Sigmoid colon (tissue), 6 donors: ENCODE measurements at regions not wholly inside any gene's neighbourhood (a gene's known extent, or its start where the extent isn't known, plus 50 kb on each side); places are given as distances from the start of the nearest gene placed in this dataset.

Experiments
- DNase-seq: peaks from one replicate; pipeline ENCODE4 v3.0.0-alpha.2; 2019
- H3K27ac ChIP-seq, 4 donors: fragments of 200-600 bp; sonication (generic); one replicate each; pipeline ENCODE4 v1.5.1; 2016 to 2019; ENCODE audit warnings: mild to moderate bottlenecking in 1 of 4
- H3K27me3 ChIP-seq, 3 donors: fragments of 200-600 bp; sonication (generic); one replicate each; pipeline ENCODE4 v1.5.1; 2019; ENCODE audit warnings: mild to moderate bottlenecking in 1 of 3
- H3K36me3 ChIP-seq, 4 donors: fragments of 200-600 bp; sonication (generic); one replicate each; pipeline ENCODE4 v1.5.1; 2016 to 2019
- H3K4me1 ChIP-seq, 4 donors: fragments of 200-600 bp; sonication (generic); one replicate each; pipeline ENCODE4 v1.5.1; 2017 to 2019
- H3K4me3 ChIP-seq, 4 donors: fragments of 200-600 bp; sonication (generic); one replicate each; pipeline ENCODE4 v1.5.1; 2017 to 2019; ENCODE audit warnings: mild to moderate bottlenecking in 2 of 4, moderate library complexity in 1 of 4
- H3K9me3 ChIP-seq, 4 donors: fragments of 200-600 bp in 3 of 4; sonication (generic) in 3 of 4; one replicate each; pipeline versions ENCODE4 v1.5.1 to v1.6.1; 2013 to 2019
- EP300 ChIP-seq, 4 donors: sonication (generic); formaldehyde crosslinking; IDR thresholded peaks; one replicate each; pipeline ENCODE4 v1.6.1; 2017; ENCODE audit warnings: antibody characterized with exemption in 4 of 4
- POLR2A ChIP-seq, 2 donors: fragments of 450-650 bp; IDR thresholded peaks; one replicate each; pipeline ENCODE4 v1.6.1; 2016; ENCODE audit warnings: antibody characterized with exemption in 2 of 2, mild to moderate bottlenecking in 2 of 2, moderate library complexity in 2 of 2
- POLR2AphosphoS5 ChIP-seq, 4 donors: sonication (generic); formaldehyde crosslinking; IDR thresholded peaks; one replicate each; pipeline ENCODE4 v1.6.1; 2017; ENCODE audit warnings: antibody characterized with exemption in 4 of 4
- WGBS, 2 donors: extraction: QIAGEN DNeasy Blood & Tissue Kit; methylation state at CpG; one replicate each; pipeline ENCODE4 v1.1.7; 2013; 5-methylcytosine and 5-hydroxymethylcytosine counted together
- intact Hi-C: fragments of 100-400 bp; cut with DNase I; formaldehyde crosslinking; loops from one replicate; pipeline ENCODE4 v1.15.1; 2023
- TF ChIP-seq, protein P1 (sequence below), 4 experiments: fragments of 450-650 bp in 3 of 4; fragments of 200-600 bp in 1 of 4; IDR thresholded peaks; one replicate each; pipeline ENCODE4 v1.5.1; 2016 to 2019; ENCODE audit warnings: antibody characterized with exemption in 4 of 4, mild to moderate bottlenecking in 3 of 4, moderate library complexity in 2 of 4
- donor health status: healthy with polysubstance abuse.
- donor health status: healthy.

DNA sequence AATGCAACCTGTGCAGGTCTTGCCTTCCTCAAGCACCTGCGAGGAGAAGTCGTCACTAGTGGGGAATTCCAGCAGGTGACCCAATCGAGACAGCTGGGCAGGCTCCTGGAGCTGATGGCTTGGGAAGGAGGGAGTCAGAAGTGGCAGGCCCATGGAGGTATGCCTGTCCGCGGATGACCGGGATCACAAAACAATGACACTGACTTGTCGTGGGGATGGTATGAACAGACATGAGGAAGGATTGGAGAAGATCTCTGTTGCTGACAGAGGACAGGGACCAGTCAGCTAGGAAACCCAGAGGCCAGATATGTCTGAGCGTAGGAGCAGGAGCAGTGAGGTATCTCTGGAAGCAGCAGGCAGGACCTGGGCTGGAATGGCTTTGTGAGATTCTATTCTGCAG lies 233.3 kb downstream of the SOX9 start:
- Histone ChIP-seq H3K27me3 (no peaks in the 10 kb centered on the region), H3K4me1 (no peaks in the 10 kb centered on the region), H3K36me3 (no peaks in the 10 kb centered on the region), H3K27ac (no peak overlapping the region), H3K4me3 (no peak overlapping the region), H3K9me3 (peaks cover 0 to 4% (median 0%) of the 10 kb centered on the region in 4 donors)
- DNase-seq: no peak
- TF ChIP-seq, protein P1, sequence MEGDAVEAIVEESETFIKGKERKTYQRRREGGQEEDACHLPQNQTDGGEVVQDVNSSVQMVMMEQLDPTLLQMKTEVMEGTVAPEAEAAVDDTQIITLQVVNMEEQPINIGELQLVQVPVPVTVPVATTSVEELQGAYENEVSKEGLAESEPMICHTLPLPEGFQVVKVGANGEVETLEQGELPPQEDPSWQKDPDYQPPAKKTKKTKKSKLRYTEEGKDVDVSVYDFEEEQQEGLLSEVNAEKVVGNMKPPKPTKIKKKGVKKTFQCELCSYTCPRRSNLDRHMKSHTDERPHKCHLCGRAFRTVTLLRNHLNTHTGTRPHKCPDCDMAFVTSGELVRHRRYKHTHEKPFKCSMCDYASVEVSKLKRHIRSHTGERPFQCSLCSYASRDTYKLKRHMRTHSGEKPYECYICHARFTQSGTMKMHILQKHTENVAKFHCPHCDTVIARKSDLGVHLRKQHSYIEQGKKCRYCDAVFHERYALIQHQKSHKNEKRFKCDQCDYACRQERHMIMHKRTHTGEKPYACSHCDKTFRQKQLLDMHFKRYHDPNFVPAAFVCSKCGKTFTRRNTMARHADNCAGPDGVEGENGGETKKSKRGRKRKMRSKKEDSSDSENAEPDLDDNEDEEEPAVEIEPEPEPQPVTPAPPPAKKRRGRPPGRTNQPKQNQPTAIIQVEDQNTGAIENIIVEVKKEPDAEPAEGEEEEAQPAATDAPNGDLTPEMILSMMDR (IDR thresholded peaks at IDR 0.05): no peak
- TF ChIP-seq EP300 (IDR thresholded peaks at IDR 0.05) (no peak), POLR2A (IDR thresholded peaks at IDR 0.05) (no peak), POLR2AphosphoS5 (IDR thresholded peaks at IDR 0.05) (no peak)
- intact Hi-C loops: no loop called here
- WGBS, 2 donors: 93 to 94% methylated on average over 8 of the region's 8 CpGs

- no peaks in the 10 kb centered on the region for H3K27me3 ChIP-seq
- TF ChIP-seq POLR2A (IDR thresholded peaks at IDR 0.05) (no peak), EP300 (IDR thresholded peaks at IDR 0.05) (no peak), POLR2AphosphoS5 (IDR thresholded peaks at IDR 0.05) (no peak)
- TF ChIP-seq, protein P1 (IDR thresholded peaks at IDR 0.05): no peak
- 93 to 94% methylated on average over 3 of the region's 3 CpGs for WGBS, 2 donors
- H3K36me3 ChIP-seq: no peaks in the 10 kb centered on the region
- peaks cover 0 to 4% (median 0%) of the 10 kb centered on the region in 4 donors for H3K9me3 ChIP-seq
- no peaks in the 10 kb centered on the region for H3K4me1 ChIP-seq
- intact Hi-C loops: no loop called here
- no peak for DNase-seq
- H3K27ac ChIP-seq: no peak overlapping the region
- H3K4me3 ChIP-seq: no peak overlapping the region
Observed at GRCh38 chr17:72357764-72358365, 237.0 kb downstream of the SOX9 start.

- no peak for DNase-seq
- Histone ChIP-seq H3K9me3 (peaks cover 0 to 4% (median 0%) of the 10 kb centered on the region in 4 donors), H3K4me1 (no peaks in the 10 kb centered on the region), H3K36me3 (no peaks in the 10 kb centered on the region), H3K27ac (no peak overlapping the region), H3K4me3 (no peak overlapping the region), H3K27me3 (no peaks in the 10 kb centered on the region)
- TF ChIP-seq, protein P1 (IDR thresholded peaks at IDR 0.05): no peak
- no peak for TF ChIP-seq POLR2AphosphoS5 (IDR thresholded peaks at IDR 0.05)
- TF ChIP-seq POLR2A (IDR thresholded peaks at IDR 0.05): no peak
- TF ChIP-seq EP300 (IDR thresholded peaks at IDR 0.05): no peak
- intact Hi-C loops: no loop called here
Observed at GRCh38 chr17:72358465-72358864, 237.6 kb downstream of the SOX9 start.

DNA sequence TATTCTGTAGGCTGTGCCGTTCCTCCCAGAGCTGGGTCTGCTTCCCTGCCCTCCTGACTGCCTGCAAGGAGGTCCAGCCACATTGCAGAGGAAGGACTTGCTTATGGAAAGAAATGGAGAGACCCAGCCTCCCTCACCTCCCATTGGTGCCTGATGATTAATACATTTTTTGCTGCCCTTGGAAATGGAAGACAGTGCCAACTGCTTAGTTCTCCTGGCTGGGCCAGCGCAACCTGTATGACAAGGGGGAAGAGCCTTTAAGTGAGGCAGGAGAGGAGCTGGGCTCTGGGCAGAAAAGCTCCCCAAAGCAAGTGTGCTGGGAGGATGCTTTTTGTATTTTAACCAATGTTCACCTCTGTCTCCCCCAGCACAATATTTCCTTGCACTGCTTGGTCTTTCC lies 238.5 kb downstream of the SOX9 start:
- Histone ChIP-seq H3K36me3 (no peaks in the 10 kb centered on the region), H3K4me3 (no peak overlapping the region), H3K27me3 (no peaks in the 10 kb centered on the region), H3K27ac (no peak overlapping the region), H3K4me1 (no peaks in the 10 kb centered on the region), H3K9me3 (peaks cover 0 to 4% (median 0%) of the 10 kb centered on the region in 4 donors)
- no peak for DNase-seq
- TF ChIP-seq, protein P1 (IDR thresholded peaks at IDR 0.05): no peak
- TF ChIP-seq EP300 (IDR thresholded peaks at IDR 0.05) (no peak), POLR2AphosphoS5 (IDR thresholded peaks at IDR 0.05) (no peak), POLR2A (IDR thresholded peaks at IDR 0.05) (no peak)
- 88 to 98% methylated on average over 2 of the region's 2 CpGs for WGBS, 2 donors
- intact Hi-C loops: no loop called here

DNA sequence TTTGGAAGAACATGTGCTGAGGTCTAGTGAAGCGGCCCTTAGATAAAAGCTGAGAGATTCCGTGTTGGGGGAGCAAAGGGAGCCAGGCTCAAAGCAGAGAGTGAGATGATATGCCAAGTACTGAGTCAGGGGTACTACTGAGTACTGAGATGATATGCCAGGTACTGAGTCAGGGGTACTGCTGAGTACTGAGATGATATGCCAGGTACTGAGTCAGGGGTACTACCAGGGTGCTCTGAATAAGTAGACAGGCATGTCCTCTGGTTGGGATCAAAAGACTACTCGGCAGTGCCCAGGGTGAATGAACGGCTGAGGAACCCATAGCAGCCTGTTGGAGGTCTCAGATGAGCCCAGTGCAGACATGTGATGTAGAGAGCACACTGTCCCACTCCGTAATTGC lies 239.0 kb downstream of the SOX9 start:
- Histone ChIP-seq H3K9me3 (peaks cover 0 to 4% (median 0%) of the 10 kb centered on the region in 4 donors), H3K27ac (no peak overlapping the region), H3K4me1 (no peaks in the 10 kb centered on the region), H3K36me3 (no peaks in the 10 kb centered on the region), H3K27me3 (no peaks in the 10 kb centered on the region), H3K4me3 (no peak overlapping the region)
- TF ChIP-seq, protein P1 (IDR thresholded peaks at IDR 0.05): no peak
- TF ChIP-seq EP300 (IDR thresholded peaks at IDR 0.05): no peak
- TF ChIP-seq POLR2A (IDR thresholded peaks at IDR 0.05): no peak
- no peak for TF ChIP-seq POLR2AphosphoS5 (IDR thresholded peaks at IDR 0.05)
- no peak for DNase-seq
- intact Hi-C loops: no loop called here
- 89 to 92% methylated on average over 5 of the region's 5 CpGs for WGBS, 2 donors
